Body of pancreas (tissue), 4 donors: ENCODE measurements at regions not wholly inside any gene's neighbourhood (a gene's known extent, or its start where the extent isn't known, plus 50 kb on each side); places are given as distances from the start of the nearest gene placed in this dataset.

Experiments
- POLR2A ChIP-seq, 3 donors: fragments of 450-650 bp; IDR thresholded peaks; one replicate each; pipeline ENCODE4 v1.6.1; 2016; ENCODE audit warnings: antibody characterized with exemption in 3 of 3, mild to moderate bottlenecking in 2 of 3
- TF ChIP-seq, protein P1 (sequence below), 7 experiments: fragments of 450-650 bp in 4 of 7; fragments of 200-600 bp in 3 of 7; sonication (generic) in 3 of 7; IDR thresholded peaks; one replicate each; pipeline ENCODE4 v1.5.1; 2016 to 2019; ENCODE audit warnings: antibody characterized with exemption in 7 of 7

DNA sequence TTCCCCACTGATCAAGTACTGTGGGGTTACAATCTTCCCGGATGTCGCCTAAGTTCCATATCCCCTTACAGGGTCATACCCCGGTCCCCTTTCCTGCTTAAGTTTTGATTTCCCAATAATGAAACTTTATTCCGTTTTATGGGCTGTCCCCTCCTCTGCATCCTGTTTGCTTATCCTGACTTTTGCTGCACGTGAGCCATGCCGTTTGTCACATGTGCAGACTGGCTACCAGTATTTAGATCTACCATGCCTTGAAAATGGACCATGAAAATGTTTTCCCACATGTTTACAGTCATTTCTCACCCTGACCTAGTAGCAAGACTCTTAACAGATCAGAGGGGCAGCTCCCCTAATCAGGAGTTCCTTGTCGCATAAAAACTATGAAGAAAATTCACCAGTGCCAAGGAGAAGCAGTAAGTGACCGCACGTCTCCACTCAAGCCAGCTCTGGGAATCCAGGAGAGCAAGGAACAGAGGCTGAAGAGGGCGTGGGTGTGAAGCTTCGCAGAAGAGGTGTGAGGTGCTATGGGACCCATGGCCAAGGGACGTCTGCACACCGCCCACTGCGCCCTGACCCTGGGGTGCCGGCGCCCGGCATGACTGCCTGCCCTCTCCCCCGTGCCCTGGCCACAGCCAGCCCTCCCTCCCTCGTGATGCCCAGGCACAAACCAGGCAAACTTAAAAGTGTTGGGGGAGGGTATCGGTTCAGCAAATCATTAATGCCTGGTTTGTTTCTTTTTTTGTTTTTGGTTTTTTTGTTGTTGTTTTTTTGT is 440.8 kb upstream of the SALL3 start:
- TF ChIP-seq, protein P1, sequence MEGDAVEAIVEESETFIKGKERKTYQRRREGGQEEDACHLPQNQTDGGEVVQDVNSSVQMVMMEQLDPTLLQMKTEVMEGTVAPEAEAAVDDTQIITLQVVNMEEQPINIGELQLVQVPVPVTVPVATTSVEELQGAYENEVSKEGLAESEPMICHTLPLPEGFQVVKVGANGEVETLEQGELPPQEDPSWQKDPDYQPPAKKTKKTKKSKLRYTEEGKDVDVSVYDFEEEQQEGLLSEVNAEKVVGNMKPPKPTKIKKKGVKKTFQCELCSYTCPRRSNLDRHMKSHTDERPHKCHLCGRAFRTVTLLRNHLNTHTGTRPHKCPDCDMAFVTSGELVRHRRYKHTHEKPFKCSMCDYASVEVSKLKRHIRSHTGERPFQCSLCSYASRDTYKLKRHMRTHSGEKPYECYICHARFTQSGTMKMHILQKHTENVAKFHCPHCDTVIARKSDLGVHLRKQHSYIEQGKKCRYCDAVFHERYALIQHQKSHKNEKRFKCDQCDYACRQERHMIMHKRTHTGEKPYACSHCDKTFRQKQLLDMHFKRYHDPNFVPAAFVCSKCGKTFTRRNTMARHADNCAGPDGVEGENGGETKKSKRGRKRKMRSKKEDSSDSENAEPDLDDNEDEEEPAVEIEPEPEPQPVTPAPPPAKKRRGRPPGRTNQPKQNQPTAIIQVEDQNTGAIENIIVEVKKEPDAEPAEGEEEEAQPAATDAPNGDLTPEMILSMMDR (IDR thresholded peaks at IDR 0.05), result no peak
- no peak for TF ChIP-seq POLR2A (IDR thresholded peaks at IDR 0.05)
